ENCODE measurements at regions not wholly inside any gene's neighbourhood (a gene's known extent, or its start where the extent isn't known, plus 50 kb on each side); places are given as distances from the start of the nearest gene placed in this dataset.

DNA sequence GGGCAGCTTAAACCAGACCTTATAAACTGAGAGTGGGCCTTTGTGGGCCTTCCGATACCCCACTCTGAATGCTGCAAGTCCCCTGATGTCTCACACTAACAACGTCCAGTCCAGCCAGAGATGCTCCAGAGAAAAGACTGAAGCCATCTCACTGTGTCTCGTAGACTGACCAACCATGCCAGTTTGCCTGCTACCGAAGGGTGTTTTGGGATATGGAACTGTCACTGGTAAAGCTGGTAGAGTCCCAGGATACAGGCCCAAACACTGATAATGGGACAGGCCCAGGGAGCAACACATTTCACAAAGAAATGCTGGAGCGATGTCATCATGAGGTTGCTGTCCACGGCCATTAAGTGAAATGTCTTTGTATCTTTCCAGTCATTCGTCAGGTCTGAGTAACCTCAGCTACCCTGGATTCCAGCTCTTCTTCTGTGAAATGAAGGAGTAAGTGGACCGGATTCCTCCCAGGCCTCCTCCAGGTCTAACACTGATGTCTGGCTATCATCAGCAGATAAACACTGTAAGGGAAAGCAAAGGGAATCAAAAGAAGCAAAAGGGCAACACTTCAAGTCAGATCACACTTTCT is 81.6 kb downstream of the SLC5A7 start:
- DNase-seq (ENCODE audit: low read depth in 1 of 2, low spot score in 1 of 2) = no peak
- no peak overlapping the region for H3K27ac ChIP-seq (replicated peaks)
- TF ChIP-seq, protein P1, sequence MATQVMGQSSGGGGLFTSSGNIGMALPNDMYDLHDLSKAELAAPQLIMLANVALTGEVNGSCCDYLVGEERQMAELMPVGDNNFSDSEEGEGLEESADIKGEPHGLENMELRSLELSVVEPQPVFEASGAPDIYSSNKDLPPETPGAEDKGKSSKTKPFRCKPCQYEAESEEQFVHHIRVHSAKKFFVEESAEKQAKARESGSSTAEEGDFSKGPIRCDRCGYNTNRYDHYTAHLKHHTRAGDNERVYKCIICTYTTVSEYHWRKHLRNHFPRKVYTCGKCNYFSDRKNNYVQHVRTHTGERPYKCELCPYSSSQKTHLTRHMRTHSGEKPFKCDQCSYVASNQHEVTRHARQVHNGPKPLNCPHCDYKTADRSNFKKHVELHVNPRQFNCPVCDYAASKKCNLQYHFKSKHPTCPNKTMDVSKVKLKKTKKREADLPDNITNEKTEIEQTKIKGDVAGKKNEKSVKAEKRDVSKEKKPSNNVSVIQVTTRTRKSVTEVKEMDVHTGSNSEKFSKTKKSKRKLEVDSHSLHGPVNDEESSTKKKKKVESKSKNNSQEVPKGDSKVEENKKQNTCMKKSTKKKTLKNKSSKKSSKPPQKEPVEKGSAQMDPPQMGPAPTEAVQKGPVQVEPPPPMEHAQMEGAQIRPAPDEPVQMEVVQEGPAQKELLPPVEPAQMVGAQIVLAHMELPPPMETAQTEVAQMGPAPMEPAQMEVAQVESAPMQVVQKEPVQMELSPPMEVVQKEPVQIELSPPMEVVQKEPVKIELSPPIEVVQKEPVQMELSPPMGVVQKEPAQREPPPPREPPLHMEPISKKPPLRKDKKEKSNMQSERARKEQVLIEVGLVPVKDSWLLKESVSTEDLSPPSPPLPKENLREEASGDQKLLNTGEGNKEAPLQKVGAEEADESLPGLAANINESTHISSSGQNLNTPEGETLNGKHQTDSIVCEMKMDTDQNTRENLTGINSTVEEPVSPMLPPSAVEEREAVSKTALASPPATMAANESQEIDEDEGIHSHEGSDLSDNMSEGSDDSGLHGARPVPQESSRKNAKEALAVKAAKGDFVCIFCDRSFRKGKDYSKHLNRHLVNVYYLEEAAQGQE (IDR thresholded peaks at IDR 0.05; ENCODE audit: insufficient replicate concordance, low read depth) = no peak
- TF ChIP-seq GABPA (IDR thresholded peaks at IDR 0.05; ENCODE audit: low read depth) (no peak), SPI1 (IDR thresholded peaks at IDR 0.05; ENCODE audit: borderline replicate concordance, low read depth) (no peak), POLR2AphosphoS5 (IDR thresholded peaks at IDR 0.05; ENCODE audit: low read depth) (no peak)
- TF ChIP-seq, protein P2, sequence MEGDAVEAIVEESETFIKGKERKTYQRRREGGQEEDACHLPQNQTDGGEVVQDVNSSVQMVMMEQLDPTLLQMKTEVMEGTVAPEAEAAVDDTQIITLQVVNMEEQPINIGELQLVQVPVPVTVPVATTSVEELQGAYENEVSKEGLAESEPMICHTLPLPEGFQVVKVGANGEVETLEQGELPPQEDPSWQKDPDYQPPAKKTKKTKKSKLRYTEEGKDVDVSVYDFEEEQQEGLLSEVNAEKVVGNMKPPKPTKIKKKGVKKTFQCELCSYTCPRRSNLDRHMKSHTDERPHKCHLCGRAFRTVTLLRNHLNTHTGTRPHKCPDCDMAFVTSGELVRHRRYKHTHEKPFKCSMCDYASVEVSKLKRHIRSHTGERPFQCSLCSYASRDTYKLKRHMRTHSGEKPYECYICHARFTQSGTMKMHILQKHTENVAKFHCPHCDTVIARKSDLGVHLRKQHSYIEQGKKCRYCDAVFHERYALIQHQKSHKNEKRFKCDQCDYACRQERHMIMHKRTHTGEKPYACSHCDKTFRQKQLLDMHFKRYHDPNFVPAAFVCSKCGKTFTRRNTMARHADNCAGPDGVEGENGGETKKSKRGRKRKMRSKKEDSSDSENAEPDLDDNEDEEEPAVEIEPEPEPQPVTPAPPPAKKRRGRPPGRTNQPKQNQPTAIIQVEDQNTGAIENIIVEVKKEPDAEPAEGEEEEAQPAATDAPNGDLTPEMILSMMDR (IDR thresholded peaks at IDR 0.05; ENCODE audit: insufficient read depth, low read length) = no peak
- no peaks in the 10 kb centered on the region for H3K27me3 ChIP-seq (ENCODE audit: insufficient read depth, poor library complexity, severe bottlenecking)
- H3K4me3 ChIP-seq (replicated peaks; ENCODE audit: insufficient read depth, low read length) = no peak overlapping the region

DNA sequence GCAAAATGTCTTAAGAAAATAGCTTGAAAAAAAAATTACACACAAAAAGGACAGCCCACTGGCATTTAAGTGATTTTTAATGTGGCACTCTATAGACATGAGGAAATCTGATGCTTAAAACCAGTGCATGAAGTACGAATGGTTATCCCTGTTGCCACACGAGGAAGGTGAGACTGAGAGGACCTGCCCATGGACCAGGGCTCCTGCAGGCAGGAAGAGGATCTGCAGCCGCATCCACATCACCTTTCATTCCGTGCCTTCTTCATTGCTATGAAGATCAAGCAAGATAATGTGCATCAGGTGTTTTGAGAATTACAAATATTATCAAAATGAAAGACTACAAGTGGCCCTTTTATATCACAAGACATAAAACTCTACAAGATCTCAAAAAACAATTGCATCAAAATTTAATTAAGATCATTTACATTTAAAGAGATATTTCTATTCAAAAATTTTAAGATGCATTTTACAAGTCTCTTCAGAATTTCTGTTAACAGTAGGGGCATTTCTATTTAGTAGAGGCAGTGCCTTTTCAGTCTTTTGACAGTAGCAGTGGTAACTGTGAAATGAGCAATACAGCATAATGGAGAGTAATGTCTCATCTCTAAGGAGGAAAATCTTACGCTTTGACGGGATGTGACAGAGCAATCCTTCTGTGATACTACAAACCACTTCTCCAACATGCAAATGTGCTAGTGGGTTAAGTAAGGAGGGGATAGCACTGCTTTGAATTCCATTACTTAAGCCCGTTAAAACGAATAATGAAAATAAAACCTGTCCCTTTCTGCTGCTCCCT is 83.4 kb downstream of the SLC5A7 start:
- DNase-seq (ENCODE audit: low read depth in 1 of 2, low spot score in 1 of 2) = no peak
- no peak for TF ChIP-seq SPI1 (IDR thresholded peaks at IDR 0.05; ENCODE audit: borderline replicate concordance, low read depth)
- TF ChIP-seq, protein P2 (IDR thresholded peaks at IDR 0.05; ENCODE audit: insufficient read depth, low read length) = no peak
- TF ChIP-seq GABPA (IDR thresholded peaks at IDR 0.05; ENCODE audit: low read depth) = no peak
- TF ChIP-seq POLR2AphosphoS5 (IDR thresholded peaks at IDR 0.05; ENCODE audit: low read depth) = no peak
- TF ChIP-seq, protein P1 (IDR thresholded peaks at IDR 0.05; ENCODE audit: insufficient replicate concordance, low read depth) = no peak
- H3K27me3 ChIP-seq (ENCODE audit: insufficient read depth, poor library complexity, severe bottlenecking) = no peaks in the 10 kb centered on the region
- H3K27ac ChIP-seq (replicated peaks) = no peak overlapping the region
- H3K4me3 ChIP-seq (replicated peaks; ENCODE audit: insufficient read depth, low read length) = no peak overlapping the region

DNA sequence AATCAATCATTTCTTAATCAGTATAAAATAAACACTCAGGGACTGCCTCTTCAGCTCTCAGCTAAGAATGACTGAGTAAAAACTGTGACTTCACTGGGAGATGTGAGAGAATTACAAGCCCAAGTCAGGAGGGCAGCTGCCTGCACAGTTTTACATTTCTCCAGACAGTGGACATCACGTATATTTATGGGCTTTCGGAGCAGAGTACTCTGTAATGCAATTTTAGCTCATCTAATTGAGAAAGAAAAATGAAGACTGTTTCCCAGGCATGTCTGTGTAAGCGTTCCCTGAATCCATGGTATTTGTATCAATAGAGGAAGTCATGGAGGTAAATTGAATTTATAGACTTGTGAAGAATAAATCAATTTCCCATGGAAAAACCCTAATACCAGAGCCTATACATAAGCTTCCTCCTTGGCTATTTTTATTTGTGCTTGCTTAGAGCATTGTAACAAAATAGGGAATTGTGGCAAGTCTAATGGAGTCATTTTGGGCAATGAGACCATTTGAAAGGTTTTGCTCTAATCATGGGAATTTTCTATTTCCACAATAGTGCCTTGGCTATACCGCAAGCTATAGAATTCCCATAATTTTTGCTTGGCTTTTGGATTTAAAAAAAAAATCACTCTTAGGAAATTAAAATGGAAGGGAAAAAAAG is 87.2 kb downstream of the SLC5A7 start:
- TF ChIP-seq POLR2AphosphoS5 (IDR thresholded peaks at IDR 0.05; ENCODE audit: low read depth) = no peak
- no peak for TF ChIP-seq GABPA (IDR thresholded peaks at IDR 0.05; ENCODE audit: low read depth)
- TF ChIP-seq, protein P2 (IDR thresholded peaks at IDR 0.05; ENCODE audit: insufficient read depth, low read length) = no peak
- TF ChIP-seq SPI1 (IDR thresholded peaks at IDR 0.05; ENCODE audit: borderline replicate concordance, low read depth) = no peak
- TF ChIP-seq, protein P1 (IDR thresholded peaks at IDR 0.05; ENCODE audit: insufficient replicate concordance, low read depth) = no peak
- no peak overlapping the region for H3K4me3 ChIP-seq (replicated peaks; ENCODE audit: insufficient read depth, low read length)
- no peaks in the 10 kb centered on the region for H3K27me3 ChIP-seq (ENCODE audit: insufficient read depth, poor library complexity, severe bottlenecking)
- H3K27ac ChIP-seq (replicated peaks) = no peak overlapping the region
- no peak for DNase-seq (ENCODE audit: low read depth in 1 of 2, low spot score in 1 of 2)
